ENCODE measurements at regions not wholly inside any gene's neighbourhood (a gene's known extent, or its start where the extent isn't known, plus 50 kb on each side); places are given as distances from the start of the nearest gene placed in this dataset.

DNA sequence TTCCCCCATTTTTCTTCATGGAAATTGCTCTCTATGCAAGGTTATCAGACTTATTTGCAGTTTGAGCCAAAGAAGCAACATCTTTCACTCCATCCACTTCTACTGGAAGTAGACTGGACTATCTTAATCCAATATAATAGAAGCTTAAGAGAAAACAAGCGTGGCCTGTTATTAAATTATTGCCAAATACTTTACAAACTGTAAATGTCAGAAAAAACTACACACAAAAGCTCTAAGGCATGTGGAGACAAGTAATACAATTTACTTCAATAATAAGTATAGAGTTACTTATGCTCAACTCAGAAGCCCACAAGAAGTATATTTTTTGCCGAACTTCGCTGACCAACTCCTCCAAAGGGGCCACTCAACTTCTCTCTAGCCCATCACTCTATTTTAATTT lies 120.3 kb downstream of the BDH1 start:
- TF ChIP-seq SP1 (IDR thresholded peaks at IDR 0.05), result no peak
- no peak for TF ChIP-seq LEF1 (IDR thresholded peaks at IDR 0.05; ENCODE audit: borderline replicate concordance)
- TF ChIP-seq CTBP1 (IDR thresholded peaks at IDR 0.05; ENCODE audit: borderline replicate concordance), result no peak
- TF ChIP-seq SUZ12 (IDR thresholded peaks at IDR 0.05), result no peak

All from HEK293T (cell line).